ENCODE measurements at regions not wholly inside any gene's neighbourhood (a gene's known extent, or its start where the extent isn't known, plus 50 kb on each side); places are given as distances from the start of the nearest gene placed in this dataset.

- no peak for DNase-seq
- Histone ChIP-seq H3K9me3 (ENCODE audit: severe bottlenecking) (no peaks in the 10 kb centered on the region), H3K27ac (no peak overlapping the region), H3K4me3 (ENCODE audit: low read depth, low read length) (no peak overlapping the region), H3K36me3 (no peaks in the 10 kb centered on the region), H3K27me3 (ENCODE audit: insufficient read depth, low read depth, severe bottlenecking) (no peaks in the 10 kb centered on the region)
- no peak for TF ChIP-seq CTCF (IDR thresholded peaks at IDR 0.05; ENCODE audit: low read depth, low read length)
Observed at GRCh38 chr12:116414891-116415290, 137.4 kb upstream of the MED13L start.

GRCh38 chr12:116415408-116416108, 138.1 kb upstream of the MED13L start:
- H3K36me3 ChIP-seq = no peaks in the 10 kb centered on the region
- no peak for DNase-seq
- H3K4me3 ChIP-seq (ENCODE audit: low read depth, low read length) = no peak overlapping the region
- H3K27ac ChIP-seq = no peak overlapping the region
- H3K9me3 ChIP-seq (ENCODE audit: severe bottlenecking) = no peaks in the 10 kb centered on the region
- H3K27me3 ChIP-seq (ENCODE audit: insufficient read depth, low read depth, severe bottlenecking) = no peaks in the 10 kb centered on the region
- no peak for TF ChIP-seq CTCF (IDR thresholded peaks at IDR 0.05; ENCODE audit: low read depth, low read length)

GRCh38 chr12:116416166-116416565, 138.7 kb upstream of the MED13L start:
- H3K4me3 ChIP-seq (ENCODE audit: low read depth, low read length) = no peak overlapping the region
- H3K27me3 ChIP-seq (ENCODE audit: insufficient read depth, low read depth, severe bottlenecking) = no peaks in the 10 kb centered on the region
- DNase-seq = no peak
- H3K27ac ChIP-seq = no peak overlapping the region
- no peak for TF ChIP-seq CTCF (IDR thresholded peaks at IDR 0.05; ENCODE audit: low read depth, low read length)
- H3K9me3 ChIP-seq (ENCODE audit: severe bottlenecking) = no peaks in the 10 kb centered on the region
- no peaks in the 10 kb centered on the region for H3K36me3 ChIP-seq

GRCh38 chr12:116418551-116418950, 140.6 kb upstream of the MAP1LC3B2 start:
- H3K9me3 ChIP-seq (ENCODE audit: severe bottlenecking) = no peaks in the 10 kb centered on the region
- no peak overlapping the region for H3K4me3 ChIP-seq (ENCODE audit: low read depth, low read length)
- TF ChIP-seq CTCF (IDR thresholded peaks at IDR 0.05; ENCODE audit: low read depth, low read length) = no peak
- no peak for DNase-seq
- no peaks in the 10 kb centered on the region for H3K36me3 ChIP-seq
- no peak overlapping the region for H3K27ac ChIP-seq
- H3K27me3 ChIP-seq (ENCODE audit: insufficient read depth, low read depth, severe bottlenecking) = no peaks in the 10 kb centered on the region

- no peaks in the 10 kb centered on the region for H3K36me3 ChIP-seq
- H3K27ac ChIP-seq = no peak overlapping the region
- no peaks in the 10 kb centered on the region for H3K27me3 ChIP-seq (ENCODE audit: insufficient read depth, low read depth, severe bottlenecking)
- no peaks in the 10 kb centered on the region for H3K9me3 ChIP-seq (ENCODE audit: severe bottlenecking)
- DNase-seq = no peak
- TF ChIP-seq CTCF (IDR thresholded peaks at IDR 0.05; ENCODE audit: low read depth, low read length) = no peak
- no peak overlapping the region for H3K4me3 ChIP-seq (ENCODE audit: low read depth, low read length)
Observed at GRCh38 chr12:116420227-116420880, 138.8 kb upstream of the MAP1LC3B2 start.

Data from WERI-Rb-1 (cell line).